DOHH2 (cell line): ENCODE measurements at regions not wholly inside any gene's neighbourhood (a gene's known extent, or its start where the extent isn't known, plus 50 kb on each side); places are given as distances from the start of the nearest gene placed in this dataset.

ENCODE experiments used
- EZH2phosphoT487 ChIP-seq: fragments of 200-600 bp; sonication (generic); IDR thresholded peaks from 2 replicates; pipeline ENCODE4 v1.6.1; 2017; ENCODE audit warnings: borderline replicate concordance, mild to moderate bottlenecking, antibody characterized with exemption, low read length, moderate library complexity, mixed read lengths
- TF ChIP-seq, protein P1 (sequence below): fragments of 200-600 bp; sonication (generic); IDR thresholded peaks from one replicate; pipeline ENCODE4 v1.5.1; 2014; ENCODE audit warnings: antibody characterized with exemption, mild to moderate bottlenecking, low read depth, low read length; ENCODE audit not compliant: poor library complexity, severe bottlenecking

DNA sequence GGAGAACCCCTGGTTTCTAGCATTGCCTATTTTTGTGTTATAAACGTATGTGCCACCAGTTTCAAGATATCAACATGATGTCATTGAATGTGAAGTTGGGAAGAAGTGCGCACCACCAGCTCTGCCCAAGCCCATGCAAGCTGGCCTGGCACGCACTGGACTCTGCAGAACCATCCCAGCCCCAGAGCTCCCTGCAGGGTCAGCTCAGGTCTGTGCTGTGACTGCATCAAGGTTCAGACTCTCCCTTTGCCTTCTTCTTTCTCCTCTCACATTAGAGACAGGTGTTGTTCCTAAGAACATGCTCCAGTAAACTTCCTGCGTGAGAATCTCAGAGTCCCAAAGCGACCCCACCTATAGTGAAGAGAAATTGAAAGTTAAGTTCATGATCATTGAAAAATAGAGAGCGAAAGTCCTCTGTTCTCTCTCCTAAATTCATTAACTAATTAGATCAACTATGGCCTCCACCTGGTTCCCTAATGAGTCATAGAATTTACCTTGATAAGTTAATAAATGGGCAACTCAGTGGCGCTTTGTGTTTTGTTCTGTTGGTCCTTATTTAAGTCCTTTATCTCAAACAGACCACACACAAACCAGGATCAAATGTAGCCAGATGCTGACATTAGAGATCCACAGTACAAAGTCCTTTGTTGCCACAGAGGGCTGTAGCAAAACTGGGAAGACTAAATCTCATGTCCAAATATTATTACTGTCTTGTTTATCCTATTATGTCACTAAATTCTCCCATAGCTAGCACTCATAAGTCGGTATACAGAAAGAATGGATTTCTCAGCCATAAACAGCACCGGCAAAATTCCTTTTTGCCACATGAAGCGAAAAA, 432.3 kb downstream of the STK39 start:
- TF ChIP-seq, protein P1, sequence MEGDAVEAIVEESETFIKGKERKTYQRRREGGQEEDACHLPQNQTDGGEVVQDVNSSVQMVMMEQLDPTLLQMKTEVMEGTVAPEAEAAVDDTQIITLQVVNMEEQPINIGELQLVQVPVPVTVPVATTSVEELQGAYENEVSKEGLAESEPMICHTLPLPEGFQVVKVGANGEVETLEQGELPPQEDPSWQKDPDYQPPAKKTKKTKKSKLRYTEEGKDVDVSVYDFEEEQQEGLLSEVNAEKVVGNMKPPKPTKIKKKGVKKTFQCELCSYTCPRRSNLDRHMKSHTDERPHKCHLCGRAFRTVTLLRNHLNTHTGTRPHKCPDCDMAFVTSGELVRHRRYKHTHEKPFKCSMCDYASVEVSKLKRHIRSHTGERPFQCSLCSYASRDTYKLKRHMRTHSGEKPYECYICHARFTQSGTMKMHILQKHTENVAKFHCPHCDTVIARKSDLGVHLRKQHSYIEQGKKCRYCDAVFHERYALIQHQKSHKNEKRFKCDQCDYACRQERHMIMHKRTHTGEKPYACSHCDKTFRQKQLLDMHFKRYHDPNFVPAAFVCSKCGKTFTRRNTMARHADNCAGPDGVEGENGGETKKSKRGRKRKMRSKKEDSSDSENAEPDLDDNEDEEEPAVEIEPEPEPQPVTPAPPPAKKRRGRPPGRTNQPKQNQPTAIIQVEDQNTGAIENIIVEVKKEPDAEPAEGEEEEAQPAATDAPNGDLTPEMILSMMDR = no peak
- TF ChIP-seq EZH2phosphoT487 = no peak
